ENCODE measurements at regions not wholly inside any gene's neighbourhood (a gene's known extent, or its start where the extent isn't known, plus 50 kb on each side); places are given as distances from the start of the nearest gene placed in this dataset.
"Not testable (repeated sequence)": the region's sequence is repeated elsewhere in the genome, so short reads cannot be mapped to it uniquely, and the experiment has no call there.

DNA sequence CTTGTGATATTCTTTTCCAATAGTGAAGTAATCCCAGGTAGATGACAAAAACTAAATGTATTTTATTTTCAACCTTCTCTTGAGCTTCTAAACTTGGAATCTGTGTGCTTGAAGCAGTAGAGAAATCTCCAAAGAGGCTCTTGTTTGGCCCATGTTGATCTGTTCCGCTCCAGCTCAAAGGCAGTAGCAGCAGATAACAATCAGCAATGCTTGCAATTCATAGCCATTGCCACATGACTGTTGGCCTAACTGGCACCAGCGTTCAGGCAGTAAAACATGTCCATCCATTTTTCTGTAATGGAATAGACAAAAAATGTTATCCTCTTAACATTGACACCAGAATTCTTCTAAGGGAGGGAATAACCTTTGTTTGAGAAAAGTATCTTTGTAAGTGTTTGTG lies 270.7 kb upstream of the MSX2 start:
- no peak for DNase-seq

DNA sequence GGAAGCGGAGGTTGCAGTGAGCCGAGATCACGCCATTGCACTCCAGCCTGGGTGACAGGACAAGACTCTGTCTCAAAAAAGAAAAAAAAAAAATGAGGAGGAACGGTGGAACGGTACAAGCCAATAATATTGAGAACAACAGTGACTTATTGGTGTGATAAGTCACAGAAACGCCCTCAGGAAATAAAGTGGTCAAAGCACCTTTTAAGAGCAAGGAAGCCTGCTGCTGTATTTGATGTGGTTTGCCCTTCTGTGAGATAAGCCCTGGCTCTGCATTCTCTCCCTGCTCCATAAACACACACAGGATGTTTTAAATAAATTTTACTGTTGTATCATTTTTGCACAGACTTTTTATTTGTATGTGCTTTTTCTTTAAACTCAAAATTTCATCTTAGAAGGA lies 269.9 kb upstream of the MSX2 start:
- DNase-seq = peak; percentile 8

DNA sequence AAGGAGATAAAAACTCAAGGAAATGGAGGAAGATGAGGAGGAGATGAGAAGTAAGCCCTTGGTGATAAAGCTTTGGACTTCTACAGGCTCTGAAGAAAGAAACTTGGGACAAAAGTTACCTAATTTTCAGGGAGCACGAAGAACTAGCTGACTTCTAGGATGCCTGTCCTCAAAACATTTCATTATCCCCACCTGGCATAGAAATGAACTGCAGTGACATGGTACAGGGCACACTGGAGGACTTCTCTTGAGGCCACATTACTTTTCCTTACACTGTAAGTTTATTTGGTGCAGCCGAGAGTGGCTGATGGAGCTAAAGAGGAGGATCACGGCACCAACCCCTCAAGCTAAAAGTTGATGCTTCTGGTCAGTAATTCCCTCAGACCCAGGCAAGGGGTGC lies 269.5 kb upstream of the MSX2 start:
- DNase-seq = no peak

DNA sequence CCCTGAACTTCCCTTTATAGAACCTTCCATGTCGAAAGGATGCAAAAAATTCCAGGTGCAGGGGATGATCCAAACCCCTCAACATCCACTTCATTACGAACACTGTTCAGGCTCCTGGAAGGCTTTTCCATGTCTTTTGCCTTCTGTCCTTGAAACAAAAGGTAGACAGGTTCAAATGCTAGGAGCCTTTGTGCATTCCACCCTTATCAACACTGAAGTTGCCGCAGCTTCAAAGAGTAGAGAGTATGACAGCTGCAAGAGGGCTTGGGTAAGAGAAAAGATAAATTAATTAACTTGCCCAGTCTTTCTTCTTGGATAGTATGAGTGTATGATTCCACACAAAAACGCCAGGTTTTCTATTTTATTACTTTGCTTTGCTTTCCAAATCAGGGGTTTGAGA lies 269.1 kb upstream of the MSX2 start:
- no peak for DNase-seq

DNA sequence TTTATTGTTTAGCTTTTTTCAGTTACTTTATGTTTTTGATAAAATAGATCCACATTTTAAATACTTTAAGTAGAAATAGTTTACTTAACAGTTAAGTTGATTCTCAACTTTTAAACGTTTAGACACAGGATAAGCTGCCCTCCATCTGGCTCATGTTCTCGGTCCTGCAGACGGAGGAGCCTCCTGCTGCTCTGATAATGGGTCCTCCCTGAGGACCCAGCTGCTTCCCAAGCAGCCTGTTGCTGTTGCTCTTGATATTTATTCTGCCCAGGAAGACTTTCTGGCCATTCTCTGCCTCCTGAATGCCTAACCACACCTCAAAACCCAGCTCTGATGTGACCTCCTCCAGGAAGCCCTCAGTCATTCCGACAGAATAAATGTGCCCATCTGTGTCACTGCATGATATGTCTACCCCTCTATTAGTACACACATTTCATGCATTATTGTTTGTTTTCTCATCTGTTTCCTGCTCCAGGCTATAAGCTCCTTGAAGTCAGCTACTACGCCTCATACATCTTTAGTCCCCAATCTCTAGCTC lies 267.2 kb upstream of the MSX2 start:
- no peak for DNase-seq

DNA sequence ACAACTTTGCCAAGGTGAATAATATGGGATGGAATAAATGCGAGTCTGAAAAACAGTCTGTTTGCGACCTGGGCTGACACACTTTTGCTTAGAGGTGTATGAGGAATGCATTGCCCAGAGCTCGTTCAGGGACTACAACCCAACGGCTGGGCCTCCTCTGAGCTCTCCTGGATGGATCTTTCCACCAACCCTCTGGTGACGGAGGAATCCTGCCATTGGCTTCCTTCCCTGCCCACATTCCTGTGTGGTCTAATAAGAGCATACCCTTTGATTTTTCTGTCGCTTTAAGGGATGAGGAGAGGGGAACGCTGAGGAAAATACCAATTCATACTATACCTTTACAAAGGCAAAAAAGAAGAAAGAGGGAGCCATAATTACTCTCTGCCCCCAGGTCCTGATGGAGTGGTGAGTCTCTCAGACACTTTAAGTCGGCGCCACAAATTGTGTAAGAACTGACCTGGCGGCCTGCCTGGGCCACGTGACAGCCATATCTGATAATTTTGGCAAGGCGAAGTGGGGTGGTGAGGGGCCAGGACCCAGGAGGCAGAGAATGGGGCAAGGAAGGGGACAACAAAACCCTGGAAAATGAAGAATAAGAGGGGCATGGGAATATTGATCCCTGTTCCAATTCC lies 265.2 kb upstream of the MSX2 start:
- no peak for DNase-seq

DNA sequence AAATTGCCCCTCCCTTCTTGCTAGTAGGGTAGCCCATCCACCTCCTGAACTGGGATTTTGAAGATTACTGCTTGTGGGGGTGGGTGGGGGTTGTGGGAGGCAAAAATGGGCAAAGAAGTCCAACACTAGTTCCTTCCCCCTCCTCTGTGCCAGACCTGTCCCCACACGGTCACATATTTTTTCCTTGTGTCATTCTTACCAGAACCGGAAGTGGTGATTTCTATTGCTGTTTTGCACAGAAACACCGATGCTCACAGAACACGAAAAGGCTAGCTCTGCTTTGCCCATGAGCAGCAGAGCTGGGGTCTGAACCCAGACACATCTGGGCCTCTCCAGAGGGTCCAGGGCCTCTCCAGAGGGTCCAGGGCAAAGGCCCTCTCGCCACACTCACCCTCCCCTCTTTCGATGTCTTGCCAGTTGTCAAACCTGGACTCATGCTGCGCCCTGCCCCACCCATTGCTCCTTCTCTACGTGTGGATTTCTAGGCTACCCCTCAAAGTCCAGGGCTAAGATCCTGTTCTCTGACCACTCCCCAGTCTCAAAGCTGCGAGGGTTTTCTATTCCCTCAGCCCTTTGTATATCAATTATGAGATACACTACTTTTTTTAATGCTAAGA lies 264.4 kb upstream of the MSX2 start:
- DNase-seq = no peak

DNA sequence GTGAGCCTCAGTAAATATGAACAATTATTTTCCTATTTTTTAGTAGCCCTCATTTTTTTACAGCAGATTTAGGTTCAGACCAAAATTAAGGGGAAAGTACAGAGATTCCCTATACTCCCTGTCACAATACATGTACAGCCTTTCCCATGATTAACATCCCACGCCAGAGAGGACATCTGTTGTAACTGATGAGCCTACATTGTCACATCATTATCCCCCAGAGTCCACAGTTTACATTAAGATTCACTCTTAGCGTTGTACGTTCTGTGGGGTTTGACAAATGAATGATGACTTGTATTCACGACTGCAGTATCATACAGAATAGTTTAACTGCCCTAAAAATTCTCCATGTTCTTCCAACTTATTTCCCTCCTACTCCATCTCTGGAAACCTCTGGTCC lies 262.3 kb upstream of the MSX2 start:
- no peak for DNase-seq

DNA sequence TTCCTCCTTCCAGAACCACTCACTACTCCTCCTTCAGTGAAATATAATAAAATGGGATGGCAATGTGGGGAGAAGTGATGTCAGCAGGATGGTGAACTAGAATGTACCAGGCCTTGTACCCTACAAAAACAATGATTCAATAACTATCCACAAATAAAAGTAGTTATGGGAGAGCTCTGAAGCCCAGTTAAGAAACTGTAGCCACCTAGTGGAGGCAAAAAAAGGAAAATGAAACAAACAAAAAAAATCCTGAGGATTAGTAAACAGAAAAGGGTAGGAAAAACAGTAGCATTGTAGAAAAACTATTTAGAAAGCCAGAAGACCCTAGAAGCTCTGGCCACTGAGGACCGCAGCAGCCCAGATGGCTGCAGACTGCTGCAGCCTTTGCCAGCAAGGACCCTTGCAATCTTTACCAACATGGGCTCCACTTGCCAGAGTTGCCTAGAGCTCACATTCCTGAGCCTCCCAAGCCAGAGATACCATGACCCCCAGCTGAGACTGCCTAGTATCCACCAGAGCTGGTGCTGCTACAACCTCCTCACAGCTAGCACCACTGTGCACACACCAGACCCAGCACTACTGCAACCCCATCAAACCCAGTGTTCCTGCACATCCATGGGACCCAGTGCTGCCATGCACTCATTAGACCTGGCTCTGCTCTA lies 259.7 kb upstream of the MSX2 start:
- no peak for DNase-seq

DNA sequence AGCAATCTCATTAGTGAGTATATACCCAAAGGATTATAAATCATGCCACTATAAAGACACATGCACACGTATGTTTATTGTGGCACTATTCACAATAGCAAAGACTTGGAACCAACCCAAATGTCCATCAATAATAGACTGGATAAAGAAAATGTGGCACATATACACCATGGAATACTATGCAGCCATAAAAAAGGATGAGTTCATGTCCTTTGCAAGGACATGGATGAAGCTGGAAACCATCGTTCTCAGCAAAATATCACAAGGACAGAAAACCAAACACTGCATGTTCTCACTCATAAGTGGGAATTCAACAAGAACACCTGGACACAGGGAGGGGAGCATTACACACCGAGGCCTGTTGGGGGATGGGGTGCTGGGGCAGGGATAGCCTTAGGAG lies 252.9 kb upstream of the MSX2 start:
- DNase-seq = not testable (repeated sequence)

DNA sequence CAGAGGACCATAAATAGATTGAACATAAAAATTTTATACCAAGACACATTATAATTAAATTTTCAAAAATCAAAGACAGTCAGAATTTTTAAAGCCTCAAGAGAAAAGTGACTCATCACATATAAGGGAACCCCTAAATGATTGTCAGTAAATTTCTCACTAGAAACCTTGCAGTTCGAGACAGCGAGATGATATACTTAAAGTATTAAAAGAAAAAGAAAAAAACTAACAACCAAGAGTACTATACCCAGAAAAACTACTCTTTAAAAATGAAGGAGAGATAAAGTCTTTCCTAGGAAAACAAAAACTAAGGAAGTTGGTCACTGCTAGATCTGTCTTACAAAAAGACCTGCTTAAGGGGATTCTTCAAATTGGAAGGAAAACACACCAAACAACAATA lies 251.4 kb upstream of the MSX2 start:
- no peak for DNase-seq

DNA sequence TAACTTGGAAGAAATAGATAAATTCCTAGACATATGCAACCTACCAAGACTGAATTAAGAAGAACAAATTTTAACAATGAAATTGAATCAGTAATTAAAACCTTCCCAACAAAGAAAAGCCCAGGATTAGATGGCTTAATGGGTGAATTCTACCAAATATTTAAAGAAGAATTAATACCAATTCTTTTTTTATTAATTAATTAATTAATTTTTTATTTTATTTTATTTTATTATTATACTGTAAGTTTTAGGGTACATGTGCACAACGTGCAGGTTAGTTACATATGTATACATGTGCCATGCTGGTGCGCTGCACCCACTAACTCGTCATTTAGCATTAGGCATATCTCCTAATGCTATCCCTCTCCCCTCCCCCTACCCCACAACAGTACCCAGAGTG lies 248.4 kb upstream of the MSX2 start:
- not testable (repeated sequence) for DNase-seq

DNA sequence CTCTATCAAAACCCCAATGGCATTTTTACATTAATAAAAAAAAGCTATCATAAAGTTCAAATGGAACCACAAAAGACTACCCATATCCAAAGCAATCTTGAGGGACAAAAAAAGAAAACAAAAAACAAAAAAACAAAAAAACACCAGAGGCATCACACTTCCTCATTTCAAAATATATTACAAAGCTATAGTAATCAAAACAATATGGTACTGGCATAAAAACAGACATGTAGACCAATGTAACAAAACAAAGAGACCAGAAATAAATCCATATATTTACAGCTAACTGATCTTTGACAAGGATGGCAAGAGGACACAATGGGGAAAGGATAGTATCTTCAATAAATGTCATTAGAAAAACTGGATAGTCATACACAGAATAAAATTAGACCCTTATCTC lies 245.1 kb upstream of the MSX2 start:
- DNase-seq = no peak

DNA sequence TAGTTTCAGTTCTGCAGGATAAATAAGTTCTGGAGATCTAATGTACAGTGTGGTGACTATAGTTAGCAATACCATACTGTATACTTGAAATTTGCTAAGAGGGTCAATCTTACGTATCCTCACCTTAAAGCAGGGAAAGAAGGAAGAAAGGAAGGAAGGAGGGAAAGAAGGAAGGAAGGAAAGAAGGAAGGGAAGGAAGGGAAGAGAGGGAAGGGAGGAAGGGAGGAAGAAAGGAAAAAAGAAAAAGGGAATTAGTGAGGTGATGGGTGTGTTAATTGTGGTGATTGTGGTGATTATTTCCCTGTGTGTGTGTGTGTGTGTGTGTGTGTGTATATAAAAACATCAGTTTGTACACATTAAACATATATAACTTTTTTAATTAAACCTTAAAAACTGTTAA lies 242.6 kb upstream of the MSX2 start:
- DNase-seq = no peak

DNA sequence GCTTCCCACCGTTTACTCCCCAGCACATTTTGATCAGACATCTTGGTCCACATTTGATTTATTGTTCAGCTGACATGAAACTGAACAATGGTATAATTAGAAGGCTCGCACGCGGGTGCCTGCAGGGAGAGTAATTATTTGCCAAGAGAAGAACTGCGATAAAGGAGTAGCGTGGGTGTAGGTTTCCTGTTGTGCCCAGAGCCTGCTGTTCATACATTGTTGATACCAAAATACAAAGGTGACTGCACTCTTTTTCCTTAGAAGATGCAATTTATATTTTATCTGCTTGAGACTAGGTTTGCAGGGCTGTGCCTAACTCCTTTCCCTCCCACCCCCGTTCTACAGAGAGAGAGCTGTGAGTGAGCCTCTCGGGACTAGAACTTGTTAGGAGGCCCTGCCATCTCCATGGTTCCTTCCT lies 241.8 kb upstream of the MSX2 start:
- no peak for DNase-seq

DNA sequence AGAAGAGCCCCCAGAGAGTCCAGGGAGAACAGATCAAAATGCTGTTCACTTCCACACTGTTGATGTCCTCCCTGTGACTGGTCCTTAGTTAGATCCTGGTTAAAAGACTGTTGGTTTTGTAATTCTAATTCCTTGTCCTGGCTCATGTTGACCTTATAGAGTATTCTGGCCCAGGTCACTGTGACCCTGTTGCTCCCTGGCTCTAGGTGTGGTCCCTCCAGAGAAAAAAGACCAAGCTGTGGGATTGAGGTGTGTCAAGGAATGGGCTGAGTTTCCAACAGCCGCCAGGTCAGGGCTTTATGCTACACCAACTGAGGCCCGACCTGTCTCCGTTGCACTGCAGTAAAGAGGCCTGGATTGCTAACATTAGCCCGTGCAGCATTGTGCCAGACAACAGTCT lies 241.0 kb upstream of the MSX2 start:
- no peak for DNase-seq

DNA sequence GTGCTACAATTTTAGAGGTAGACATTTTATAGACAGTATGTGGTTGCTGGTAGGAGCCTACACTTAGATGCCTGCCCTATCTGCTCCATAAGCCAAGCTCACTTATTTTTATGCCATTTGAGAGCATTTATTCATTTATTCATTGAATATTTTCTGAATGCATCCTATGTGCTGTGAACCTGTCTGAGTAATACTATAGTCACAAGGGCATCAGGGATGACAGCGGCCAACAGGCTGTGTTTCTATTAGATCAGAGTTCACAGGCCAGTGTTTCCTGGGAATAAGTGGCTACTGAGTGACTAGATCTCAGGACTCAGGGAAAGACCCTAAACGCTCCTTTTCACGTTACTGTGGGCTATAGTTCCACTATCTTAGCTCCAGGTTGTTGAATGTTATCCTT lies 235.2 kb upstream of the MSX2 start:
- no peak for DNase-seq

DNA sequence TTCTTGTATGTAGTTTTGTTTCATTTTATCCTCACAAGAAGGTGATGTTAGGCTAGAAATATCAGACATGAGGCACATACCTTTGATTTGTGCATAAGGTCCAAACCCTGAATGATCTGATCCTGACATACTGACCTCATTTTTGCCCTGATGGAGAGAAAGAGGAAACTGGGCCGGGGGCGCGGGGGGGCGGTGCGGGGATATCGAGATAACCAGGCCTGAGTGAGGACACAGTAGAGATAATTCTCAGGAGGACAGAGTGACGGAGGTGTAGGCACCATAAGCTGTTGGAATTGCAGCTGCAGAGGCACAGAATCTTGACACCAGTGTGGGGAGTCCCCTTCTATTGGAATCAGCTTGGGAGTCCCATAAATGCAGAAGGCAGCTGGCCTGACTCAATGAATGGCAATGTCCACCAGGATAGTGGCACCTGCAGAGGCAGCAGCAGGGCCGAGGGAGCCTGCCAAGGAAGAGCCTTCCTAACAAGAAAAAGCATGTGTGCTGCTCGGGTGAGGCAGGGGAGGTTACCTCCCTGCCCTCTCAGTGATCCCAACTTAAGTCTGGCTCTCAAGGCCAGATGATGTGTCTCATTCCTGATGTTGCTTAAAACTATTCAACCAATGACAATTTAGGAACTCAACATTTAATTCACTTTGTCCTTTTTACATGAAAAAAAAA lies 234.3 kb upstream of the MSX2 start:
- no peak for DNase-seq

DNA sequence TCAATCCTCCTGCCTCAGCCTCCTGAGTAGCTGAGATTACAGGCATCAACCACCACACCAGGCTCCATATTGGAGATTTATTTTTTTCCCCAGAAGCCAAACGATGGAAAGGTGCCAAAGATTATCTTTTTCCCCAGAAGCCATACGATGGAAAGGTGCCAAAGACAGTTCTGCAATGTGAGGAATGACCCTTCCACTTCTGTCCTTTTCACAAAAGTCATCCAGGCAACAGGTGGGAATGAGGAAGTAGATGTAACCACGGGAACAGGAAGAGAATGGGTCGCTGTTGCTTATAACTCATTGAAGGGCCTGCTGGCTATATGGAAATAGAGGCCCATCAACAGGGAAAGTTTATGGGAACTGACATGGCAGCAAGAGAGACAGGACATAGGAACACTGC lies 233.7 kb upstream of the MSX2 start:
- no peak for DNase-seq

DNA sequence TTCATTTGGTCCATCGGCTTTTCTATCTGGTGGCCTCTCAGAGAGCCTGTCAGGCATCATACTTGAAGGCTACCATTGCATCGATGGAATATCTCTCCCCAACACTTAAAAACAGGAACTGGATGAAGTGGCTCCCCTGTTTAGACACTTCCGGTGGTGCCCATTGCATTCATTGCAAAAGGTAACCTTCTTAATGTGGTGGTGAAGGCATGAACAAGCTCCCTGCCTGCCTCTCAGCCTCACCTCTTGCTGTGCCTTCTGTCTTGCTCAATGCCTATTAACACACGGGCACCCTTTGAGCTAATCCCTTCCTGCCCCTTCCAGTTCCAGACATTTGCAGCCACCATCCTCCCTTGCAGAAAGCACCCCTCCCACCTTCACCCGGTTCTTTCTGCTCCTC lies 233.1 kb upstream of the MSX2 start:
- DNase-seq = no peak

DNA sequence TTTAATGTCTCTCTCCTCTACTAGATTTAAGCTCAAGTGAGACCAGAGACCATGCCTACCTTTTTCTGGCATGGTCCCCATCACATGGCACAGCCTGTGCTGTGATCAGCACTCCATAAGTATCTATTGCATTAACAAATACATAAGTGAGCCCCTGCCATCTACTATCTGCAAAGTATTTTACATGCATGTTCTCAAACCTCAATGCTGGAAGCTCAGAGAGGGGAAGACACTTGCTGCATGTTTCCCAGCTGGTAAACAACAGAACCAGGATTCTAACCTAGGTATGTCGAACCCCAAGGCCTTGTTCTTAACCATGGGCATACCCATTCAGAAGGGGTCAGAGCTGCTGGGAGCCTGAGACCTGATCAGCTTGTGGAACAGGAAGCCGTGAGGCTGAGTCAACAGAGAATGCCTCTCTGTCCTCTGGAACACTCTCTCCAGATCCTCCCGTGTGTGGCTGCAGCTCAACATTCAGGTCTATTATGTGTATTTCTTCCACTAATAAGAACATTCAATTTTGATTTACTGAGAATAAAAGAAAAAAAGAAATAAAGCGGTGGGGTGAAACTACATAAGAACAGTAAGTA lies 232.5 kb upstream of the MSX2 start:
- DNase-seq = no peak

DNA sequence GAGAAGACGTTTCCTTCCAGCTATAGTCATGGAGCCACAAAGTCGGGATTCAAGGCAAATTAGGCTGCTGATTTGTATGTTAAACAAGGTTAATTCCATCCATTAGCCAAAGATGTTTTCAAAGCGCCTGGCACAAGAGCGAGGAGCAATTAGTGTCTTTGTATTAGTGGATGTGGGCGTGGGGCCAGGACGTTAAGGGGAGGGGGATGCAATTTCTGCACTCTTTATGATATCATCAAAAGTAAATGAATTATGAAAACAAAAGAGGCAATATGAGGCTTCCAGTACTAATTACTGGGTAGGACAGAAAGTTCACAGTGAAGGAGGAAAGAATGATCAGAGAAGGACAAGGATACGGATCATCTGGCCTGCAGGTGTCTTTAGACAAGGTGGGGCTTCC lies 230.9 kb upstream of the MSX2 start:
- DNase-seq = no peak

DNA sequence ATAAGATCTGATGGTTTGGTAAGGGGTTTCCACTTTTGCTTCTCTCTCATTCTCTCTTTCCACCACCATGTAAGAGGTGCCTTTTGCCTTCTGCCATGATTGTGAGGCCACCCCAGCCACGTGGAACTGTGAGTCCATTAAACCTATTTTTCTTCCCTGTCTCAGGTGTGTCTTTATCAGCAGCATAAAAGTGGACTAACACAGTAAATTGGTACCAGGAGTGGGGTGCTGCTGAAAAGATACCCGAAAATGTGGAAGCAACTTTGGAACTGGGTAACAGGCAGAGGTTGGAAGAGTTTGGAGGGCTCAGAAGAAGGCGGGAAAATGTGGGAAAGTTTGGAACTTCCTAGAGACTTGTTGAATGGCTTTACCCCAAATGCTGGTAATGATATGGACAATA lies 226.4 kb upstream of the MSX2 start:
- not testable (repeated sequence) for DNase-seq

DNA sequence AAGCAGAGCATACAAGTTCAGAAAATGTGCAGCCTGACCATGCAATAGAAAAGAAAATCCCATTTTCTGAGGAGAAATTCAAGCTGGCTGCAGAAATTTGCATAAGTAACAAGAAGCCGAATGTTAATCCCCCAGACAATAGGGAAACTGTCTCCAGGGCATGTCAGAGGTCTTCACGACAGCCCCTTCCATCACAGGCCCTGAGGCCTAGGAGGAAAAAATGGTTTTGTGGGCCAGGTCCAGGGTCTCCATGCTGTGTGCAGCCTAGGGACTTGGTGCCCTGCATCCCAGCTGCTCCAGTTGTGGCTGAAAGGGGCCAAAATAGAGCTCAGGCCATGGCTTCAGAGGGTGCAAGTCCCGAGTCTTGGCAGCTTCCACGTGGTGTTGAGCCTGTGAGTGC lies 225.8 kb upstream of the MSX2 start:
- not testable (repeated sequence) for DNase-seq

Data from activated CD4-positive, alpha-beta T cell treated with anti-CD3 and anti-CD28 coated beads, Interleukin-10, Interleukin-2, amounts not matched to agents 100 ng/mL and 50 ng/mL, durations not matched to agents 16 hours and 8 hours (primary cell).